Ascending aorta (tissue), 2 donors: ENCODE measurements at regions not wholly inside any gene's neighbourhood (a gene's known extent, or its start where the extent isn't known, plus 50 kb on each side); places are given as distances from the start of the nearest gene placed in this dataset.

Experiments
- DNase-seq, 2 donors: peaks; one replicate each; pipeline ENCODE4 v3.0.0-alpha.2; 2019; ENCODE audit warnings: low spot score in 2 of 2
- H3K27ac ChIP-seq, 2 donors: fragments of 200-600 bp; sonication (generic); one replicate each; pipeline ENCODE4 v1.5.1; 2016 to 2017; ENCODE audit warnings: mild to moderate bottlenecking in 1 of 2
- H3K27me3 ChIP-seq: fragments of 200-600 bp; sonication (generic); one replicate; pipeline ENCODE4 v1.5.1; 2017
- H3K36me3 ChIP-seq, 2 donors: fragments of 200-600 bp; sonication (generic); one replicate each; pipeline ENCODE4 v1.5.1; 2016
- H3K4me1 ChIP-seq, 2 donors: fragments of 200-600 bp; sonication (generic); one replicate each; pipeline ENCODE4 v1.5.1; 2016 to 2017; ENCODE audit warnings: mild to moderate bottlenecking in 1 of 2
- H3K4me3 ChIP-seq, 2 donors: fragments of 200-600 bp; sonication (generic); one replicate each; pipeline ENCODE4 v1.5.1; 2016 to 2017; ENCODE audit warnings: mild to moderate bottlenecking in 1 of 2
- H3K9me3 ChIP-seq, 2 donors: fragments of 200-600 bp; sonication (generic); one replicate each; pipeline ENCODE4 v1.5.1; 2016
- CTCF ChIP-seq, 3 experiments: fragments of 200-600 bp in 2 of 3; fragments of 450-650 bp in 1 of 3; sonication (generic) in 2 of 3; IDR thresholded peaks; one replicate each; pipeline ENCODE4 v1.5.1; 2016 to 2019; ENCODE audit warnings: antibody characterized with exemption in 3 of 3, mild to moderate bottlenecking in 1 of 3, moderate library complexity in 1 of 3
- intact Hi-C: fragments of 100-400 bp; cut with DNase I; formaldehyde crosslinking; loops from one replicate; pipeline ENCODE4 v1.15.1; 2023

- intact Hi-C loops: no loop called here
- H3K9me3 ChIP-seq: no peaks in the 10 kb centered on the region
- no peaks in the 10 kb centered on the region for H3K27me3 ChIP-seq
- TF ChIP-seq CTCF (IDR thresholded peaks at IDR 0.05): no peak
- no peaks in the 10 kb centered on the region for H3K4me1 ChIP-seq
- no peak for DNase-seq
- no peaks in the 10 kb centered on the region for H3K36me3 ChIP-seq
- H3K27ac ChIP-seq: no peak overlapping the region
- no peak overlapping the region for H3K4me3 ChIP-seq
Measured at GRCh38 chr9:108400297-108400696, 455.5 kb downstream of the ACTL7B start.

- Histone ChIP-seq H3K27ac (no peak overlapping the region), H3K9me3 (no peaks in the 10 kb centered on the region), H3K27me3 (no peaks in the 10 kb centered on the region), H3K36me3 (no peaks in the 10 kb centered on the region), H3K4me1 (no peaks in the 10 kb centered on the region), H3K4me3 (no peak overlapping the region)
- intact Hi-C loops: no loop called here
- no peak for DNase-seq
- no peak for TF ChIP-seq CTCF (IDR thresholded peaks at IDR 0.05)
Measured at GRCh38 chr9:108399851-108400250, 455.9 kb downstream of the ACTL7B start.

- no peaks in the 10 kb centered on the region for H3K4me1 ChIP-seq
- H3K4me3 ChIP-seq: no peak overlapping the region
- no peak for TF ChIP-seq CTCF (IDR thresholded peaks at IDR 0.05)
- H3K27me3 ChIP-seq: no peaks in the 10 kb centered on the region
- H3K9me3 ChIP-seq: no peaks in the 10 kb centered on the region
- intact Hi-C loops: no loop called here
- H3K27ac ChIP-seq: no peak overlapping the region
- no peaks in the 10 kb centered on the region for H3K36me3 ChIP-seq
- DNase-seq: no peak
Measured at GRCh38 chr9:108397286-108397685, 458.5 kb downstream of the ACTL7B start.

GRCh38 chr9:108396611-108397010 is 459.2 kb downstream of the ACTL7B start:
- no peaks in the 10 kb centered on the region for H3K36me3 ChIP-seq
- DNase-seq: no peak
- no peaks in the 10 kb centered on the region for H3K4me1 ChIP-seq
- no peak for TF ChIP-seq CTCF (IDR thresholded peaks at IDR 0.05)
- no peak overlapping the region for H3K27ac ChIP-seq
- intact Hi-C loops: no loop called here
- no peak overlapping the region for H3K4me3 ChIP-seq
- H3K27me3 ChIP-seq: no peaks in the 10 kb centered on the region
- H3K9me3 ChIP-seq: no peaks in the 10 kb centered on the region

GRCh38 chr9:108396193-108396592 is 459.6 kb downstream of the ACTL7B start:
- intact Hi-C loops: no loop called here
- no peaks in the 10 kb centered on the region for H3K36me3 ChIP-seq
- no peak overlapping the region for H3K4me3 ChIP-seq
- TF ChIP-seq CTCF (IDR thresholded peaks at IDR 0.05): no peak
- H3K27me3 ChIP-seq: no peaks in the 10 kb centered on the region
- DNase-seq: no peak
- H3K27ac ChIP-seq: no peak overlapping the region
- H3K9me3 ChIP-seq: no peaks in the 10 kb centered on the region
- H3K4me1 ChIP-seq: no peaks in the 10 kb centered on the region

GRCh38 chr9:108395421-108395820 is 460.4 kb downstream of the ACTL7B start:
- Histone ChIP-seq H3K36me3 (no peaks in the 10 kb centered on the region), H3K27me3 (no peaks in the 10 kb centered on the region), H3K4me3 (no peak overlapping the region), H3K4me1 (no peaks in the 10 kb centered on the region), H3K9me3 (no peaks in the 10 kb centered on the region), H3K27ac (no peak overlapping the region)
- intact Hi-C loops: no loop called here
- DNase-seq: no peak
- no peak for TF ChIP-seq CTCF (IDR thresholded peaks at IDR 0.05)
